ENCODE measurements at regions not wholly inside any gene's neighbourhood (a gene's known extent, or its start where the extent isn't known, plus 50 kb on each side); places are given as distances from the start of the nearest gene placed in this dataset.

GRCh38 chr10:88184543-88185297 lies 321.3 kb downstream of the PTEN start (continued):
- no peak for TF ChIP-seq HDAC2 (IDR thresholded peaks at IDR 0.05; ENCODE audit: borderline replicate concordance in 1 of 2, low read depth in 2 of 2, low read length in 2 of 2)
- TF ChIP-seq TAF7 (optimal IDR thresholded peaks at IDR 0.05; ENCODE audit: borderline replicate concordance, low read depth, low read length), result no peak
- no peak for TF ChIP-seq NANOG (IDR thresholded peaks at IDR 0.05; ENCODE audit: insufficient read depth, low read depth, low read length, poor library complexity, severe bottlenecking)
- no peak for TF ChIP-seq EGR1 (IDR thresholded peaks at IDR 0.05; ENCODE audit: borderline replicate concordance, low read depth, low read length)
- no peak for TF ChIP-seq POLR2A (IDR thresholded peaks at IDR 0.05; ENCODE audit: control extremely low read depth in 1 of 2, low read depth in 2 of 2, low read length in 2 of 2)
- no peak for TF ChIP-seq RXRA (IDR thresholded peaks at IDR 0.05; ENCODE audit: insufficient read depth, low read depth, low read length)

Data from H1 (cell line).